ENCODE measurements at regions not wholly inside any gene's neighbourhood (a gene's known extent, or its start where the extent isn't known, plus 50 kb on each side); places are given as distances from the start of the nearest gene placed in this dataset.

DNA sequence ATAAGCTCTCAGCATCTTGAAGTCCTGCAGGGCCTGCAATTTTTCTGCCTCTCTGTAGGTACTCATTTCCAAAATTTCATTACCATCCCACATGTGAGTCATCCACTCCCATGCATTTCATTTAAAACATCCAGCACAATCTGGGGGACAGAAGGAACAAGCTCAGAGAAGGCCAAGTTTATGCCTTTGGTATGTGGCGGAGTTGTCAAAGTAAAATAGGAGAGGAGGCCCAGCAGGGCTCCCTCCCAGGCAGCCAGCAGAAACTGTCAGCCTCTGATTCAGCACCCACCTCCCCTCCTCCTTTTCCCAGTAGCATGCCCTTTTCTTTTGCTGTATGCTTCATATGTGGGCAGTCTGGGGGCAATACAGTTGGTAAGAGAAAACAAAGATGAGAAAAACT is 126.4 kb upstream of the ZNF366 start:
- TF ChIP-seq EZH2phosphoT487 (IDR thresholded peaks at IDR 0.05) (no peak), EZH2 (IDR thresholded peaks at IDR 0.05) (no peak)
- TF ChIP-seq, protein P1, sequence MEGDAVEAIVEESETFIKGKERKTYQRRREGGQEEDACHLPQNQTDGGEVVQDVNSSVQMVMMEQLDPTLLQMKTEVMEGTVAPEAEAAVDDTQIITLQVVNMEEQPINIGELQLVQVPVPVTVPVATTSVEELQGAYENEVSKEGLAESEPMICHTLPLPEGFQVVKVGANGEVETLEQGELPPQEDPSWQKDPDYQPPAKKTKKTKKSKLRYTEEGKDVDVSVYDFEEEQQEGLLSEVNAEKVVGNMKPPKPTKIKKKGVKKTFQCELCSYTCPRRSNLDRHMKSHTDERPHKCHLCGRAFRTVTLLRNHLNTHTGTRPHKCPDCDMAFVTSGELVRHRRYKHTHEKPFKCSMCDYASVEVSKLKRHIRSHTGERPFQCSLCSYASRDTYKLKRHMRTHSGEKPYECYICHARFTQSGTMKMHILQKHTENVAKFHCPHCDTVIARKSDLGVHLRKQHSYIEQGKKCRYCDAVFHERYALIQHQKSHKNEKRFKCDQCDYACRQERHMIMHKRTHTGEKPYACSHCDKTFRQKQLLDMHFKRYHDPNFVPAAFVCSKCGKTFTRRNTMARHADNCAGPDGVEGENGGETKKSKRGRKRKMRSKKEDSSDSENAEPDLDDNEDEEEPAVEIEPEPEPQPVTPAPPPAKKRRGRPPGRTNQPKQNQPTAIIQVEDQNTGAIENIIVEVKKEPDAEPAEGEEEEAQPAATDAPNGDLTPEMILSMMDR (IDR thresholded peaks at IDR 0.05) = no peak
